ENCODE measurements at regions not wholly inside any gene's neighbourhood (a gene's known extent, or its start where the extent isn't known, plus 50 kb on each side); places are given as distances from the start of the nearest gene placed in this dataset.

- Histone ChIP-seq H3K9me2 (ENCODE audit: insufficient read depth) (no peaks in the 10 kb centered on the region), H3K27ac (no peak overlapping the region), H3K9ac (no peak overlapping the region), H3K36me3 (ENCODE audit: low read depth) (no peaks in the 10 kb centered on the region), H3K27me3 (replicated peaks; ENCODE audit: insufficient read depth) (no peaks in the 10 kb centered on the region), H3K4me1 (ENCODE audit: insufficient read depth) (0 out of 2 replicates have a peak, but pooled peaks cover 4% of the 10 kb centered on the region), H3K4me2 (ENCODE audit: unreplicated experiment) (no peak overlapping the region), H3K9me3 (ENCODE audit: low read depth) (no peaks in the 10 kb centered on the region), H3F3A (ENCODE audit: insufficient read depth) (no peaks in the 10 kb centered on the region), H3K79me2 (ENCODE audit: insufficient read depth) (no peaks in the 10 kb centered on the region), H2AFZ (no peak overlapping the region), H4K20me1 (ENCODE audit: insufficient read depth) (no peaks in the 10 kb centered on the region), H3K4me3 (no peak overlapping the region)
- no peak for TF ChIP-seq EZH2phosphoT487 (IDR thresholded peaks at IDR 0.05; ENCODE audit: insufficient read depth, low read depth)
- no peak for TF ChIP-seq EZH2 (IDR thresholded peaks at IDR 0.05; ENCODE audit: insufficient read depth, poor library complexity, severe bottlenecking)
- DNase-seq: peak; percentile 10
- in situ Hi-C loops (cut with MboI): no loop called here
These were observed 863.5 kb upstream of the MGAT4C start for GRCh38 chr12:87119713-87120112.

GRCh38 chr12:87117526-87117925 is 861.3 kb upstream of the MGAT4C start:
- no peaks in the 10 kb centered on the region for H3K36me3 ChIP-seq (ENCODE audit: low read depth)
- DNase-seq: no peak
- H3K4me1 ChIP-seq (ENCODE audit: insufficient read depth): 0 out of 2 replicates have a peak, but pooled peaks cover 4% of the 10 kb centered on the region
- in situ Hi-C loops (cut with MboI): no loop called here
- no peak overlapping the region for H3K9ac ChIP-seq
- no peaks in the 10 kb centered on the region for H3K27me3 ChIP-seq (replicated peaks; ENCODE audit: insufficient read depth)
- H3F3A ChIP-seq (ENCODE audit: insufficient read depth): no peaks in the 10 kb centered on the region
- no peak overlapping the region for H3K4me2 ChIP-seq (ENCODE audit: unreplicated experiment)
- H2AFZ ChIP-seq: no peak overlapping the region
- H3K79me2 ChIP-seq (ENCODE audit: insufficient read depth): no peaks in the 10 kb centered on the region
- no peak overlapping the region for H3K27ac ChIP-seq
- H4K20me1 ChIP-seq (ENCODE audit: insufficient read depth): no peaks in the 10 kb centered on the region
- 30 to 40% methylated on average over 1 of the region's 1 CpG for WGBS, 2 experiments (ENCODE audit: low coverage in 1 of 2, low lambda C conversion rate in 2 of 2, missing lambda C conversion rate in 2 of 2)
- no peaks in the 10 kb centered on the region for H3K9me2 ChIP-seq (ENCODE audit: insufficient read depth)
- no peak for TF ChIP-seq EZH2 (IDR thresholded peaks at IDR 0.05; ENCODE audit: insufficient read depth, poor library complexity, severe bottlenecking)
- no peak overlapping the region for H3K4me3 ChIP-seq
- no peaks in the 10 kb centered on the region for H3K9me3 ChIP-seq (ENCODE audit: low read depth)

- H3K9me2 ChIP-seq (ENCODE audit: insufficient read depth): no peaks in the 10 kb centered on the region
- WGBS, 2 experiments (ENCODE audit: low coverage in 1 of 2, low lambda C conversion rate in 2 of 2, missing lambda C conversion rate in 2 of 2): 24 to 26% methylated on average over 6 of the region's 6 CpGs
- H3K9ac ChIP-seq: no peak overlapping the region
- H3K27me3 ChIP-seq (replicated peaks; ENCODE audit: insufficient read depth): no peaks in the 10 kb centered on the region
- no peaks in the 10 kb centered on the region for H3K36me3 ChIP-seq (ENCODE audit: low read depth)
- no peaks in the 10 kb centered on the region for H3F3A ChIP-seq (ENCODE audit: insufficient read depth)
- no peak overlapping the region for H3K27ac ChIP-seq
- 0 out of 2 replicates have a peak, but pooled peaks cover 4% of the 10 kb centered on the region for H3K4me1 ChIP-seq (ENCODE audit: insufficient read depth)
- no peak overlapping the region for H3K4me2 ChIP-seq (ENCODE audit: unreplicated experiment)
- in situ Hi-C loops (cut with MboI): no loop called here
- peak; percentile 25 for DNase-seq
- H4K20me1 ChIP-seq (ENCODE audit: insufficient read depth): no peaks in the 10 kb centered on the region
- H3K79me2 ChIP-seq (ENCODE audit: insufficient read depth): no peaks in the 10 kb centered on the region
- TF ChIP-seq EZH2 (IDR thresholded peaks at IDR 0.05; ENCODE audit: insufficient read depth, poor library complexity, severe bottlenecking) (no peak), EZH2phosphoT487 (IDR thresholded peaks at IDR 0.05; ENCODE audit: insufficient read depth, low read depth) (no peak)
- no peaks in the 10 kb centered on the region for H3K9me3 ChIP-seq (ENCODE audit: low read depth)
- no peak overlapping the region for H3K4me3 ChIP-seq
- H2AFZ ChIP-seq: peak overlapping the region; percentile 13; the same call in 1 of the 2 replicates
These were observed 860.6 kb upstream of the MGAT4C start for GRCh38 chr12:87116780-87117179.

- no peaks in the 10 kb centered on the region for H3K9me3 ChIP-seq (ENCODE audit: low read depth)
- no peak overlapping the region for H2AFZ ChIP-seq
- H3K36me3 ChIP-seq (ENCODE audit: low read depth): no peaks in the 10 kb centered on the region
- no peaks in the 10 kb centered on the region for H3F3A ChIP-seq (ENCODE audit: insufficient read depth)
- H3K4me3 ChIP-seq: no peak overlapping the region
- in situ Hi-C loops (cut with MboI): no loop called here
- H3K79me2 ChIP-seq (ENCODE audit: insufficient read depth): no peaks in the 10 kb centered on the region
- 40 to 41% methylated on average over 3 of the region's 3 CpGs for WGBS, 2 experiments (ENCODE audit: low coverage in 1 of 2, low lambda C conversion rate in 2 of 2, missing lambda C conversion rate in 2 of 2)
- H4K20me1 ChIP-seq (ENCODE audit: insufficient read depth): no peaks in the 10 kb centered on the region
- DNase-seq: peak; percentile 4
- no peaks in the 10 kb centered on the region for H3K4me1 ChIP-seq (ENCODE audit: insufficient read depth)
- H3K9me2 ChIP-seq (ENCODE audit: insufficient read depth): no peaks in the 10 kb centered on the region
- H3K4me2 ChIP-seq (ENCODE audit: unreplicated experiment): no peak overlapping the region
- no peak overlapping the region for H3K9ac ChIP-seq
- no peaks in the 10 kb centered on the region for H3K27me3 ChIP-seq (replicated peaks; ENCODE audit: insufficient read depth)
- no peak overlapping the region for H3K27ac ChIP-seq
- TF ChIP-seq EZH2 (IDR thresholded peaks at IDR 0.05; ENCODE audit: insufficient read depth, poor library complexity, severe bottlenecking) (no peak), EZH2phosphoT487 (IDR thresholded peaks at IDR 0.05; ENCODE audit: insufficient read depth, low read depth) (no peak)
These were observed 856.6 kb upstream of the MGAT4C start for GRCh38 chr12:87112571-87113345.
